GM18873 (cell line): ENCODE measurements at regions not wholly inside any gene's neighbourhood (a gene's known extent, or its start where the extent isn't known, plus 50 kb on each side); places are given as distances from the start of the nearest gene placed in this dataset.
"Not testable (repeated sequence)": the region's sequence is repeated elsewhere in the genome, so short reads cannot be mapped to it uniquely, and the experiment has no call there.

Experiments
- ATAC-seq: cut with Tn5 transposase; IDR thresholded peaks from one replicate; pipeline ENCODE4 v1.9.1; 2021; ENCODE audit warnings: mild to moderate bottlenecking, moderate library complexity, moderate number of reproducible peaks; ENCODE audit not compliant: unreplicated experiment, low FRiP score

DNA sequence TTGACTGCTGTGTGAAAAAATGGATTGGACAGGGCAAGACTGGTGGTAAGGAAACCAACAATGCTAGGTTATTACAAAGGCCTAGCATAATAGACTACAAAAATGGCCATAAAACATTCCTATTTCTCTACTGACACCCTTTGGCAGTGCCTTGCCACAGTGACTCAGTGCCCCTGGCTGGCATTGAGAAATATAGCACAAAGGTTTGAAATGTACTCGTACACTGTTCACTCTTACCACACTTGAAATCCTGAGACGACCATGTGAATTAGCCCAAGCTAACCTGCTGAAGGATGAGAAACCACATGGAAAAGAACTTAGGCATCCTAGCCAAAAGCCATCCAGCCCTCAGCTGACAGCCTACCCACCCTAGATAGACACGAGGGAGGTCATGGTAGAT lies 149.8 kb upstream of the PALMD start:
- no peak for ATAC-seq

DNA sequence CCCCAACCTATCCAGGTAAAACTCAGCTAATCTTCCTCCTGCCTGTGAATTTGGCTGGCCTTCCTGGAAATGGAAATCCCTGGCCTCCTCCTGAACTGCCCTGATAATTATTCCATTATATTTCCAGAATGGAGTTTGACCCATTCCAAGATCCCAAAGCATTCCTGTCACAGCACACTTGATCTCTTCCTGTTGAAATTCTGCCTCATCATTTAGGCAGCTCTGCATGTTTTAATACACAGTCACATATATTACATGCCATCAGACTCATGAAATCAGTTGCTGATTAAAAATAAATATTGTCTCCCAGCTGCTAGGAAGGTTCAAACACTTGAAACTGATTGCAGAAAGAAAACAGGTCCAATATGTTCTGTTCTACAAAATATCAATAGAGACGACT lies 148.2 kb upstream of the PALMD start:
- ATAC-seq = no peak

DNA sequence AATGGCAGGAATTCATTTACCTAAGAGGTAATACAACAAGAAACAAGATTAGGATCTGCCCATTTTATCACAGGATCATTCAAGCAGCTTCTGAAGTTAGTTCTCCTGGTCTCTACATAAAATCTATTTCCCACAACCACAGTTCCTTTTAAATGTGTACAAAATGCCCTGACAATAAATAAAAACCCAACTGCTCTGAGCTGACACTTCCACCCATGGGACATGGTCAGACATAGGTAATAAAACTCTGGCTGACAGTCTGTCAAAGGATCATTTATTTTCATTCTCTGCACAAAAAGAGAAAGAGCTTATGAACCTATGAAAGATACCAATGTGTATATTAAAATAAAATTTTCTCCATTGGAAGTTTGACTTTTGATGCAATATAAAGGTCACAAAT lies 145.4 kb upstream of the PALMD start:
- no peak for ATAC-seq

DNA sequence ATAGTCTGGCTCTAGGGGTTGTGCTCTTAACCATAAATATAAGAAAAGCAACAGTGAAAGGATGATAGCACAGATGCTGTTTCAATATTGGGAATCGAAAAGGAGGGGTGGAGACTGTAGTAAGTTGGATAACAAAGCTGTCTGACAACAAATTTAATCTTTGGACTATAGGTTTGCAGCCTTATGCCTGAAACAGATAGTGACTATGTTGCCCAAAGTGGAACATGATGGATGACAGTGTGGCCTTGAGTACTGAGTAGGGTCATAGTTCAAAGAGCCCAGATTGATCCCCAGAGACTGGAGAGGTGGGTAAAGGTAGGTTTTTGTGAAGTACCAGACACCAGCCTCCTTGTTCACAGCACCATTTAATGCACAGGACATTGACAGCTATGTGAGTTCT lies 144.0 kb upstream of the PALMD start:
- no peak for ATAC-seq

DNA sequence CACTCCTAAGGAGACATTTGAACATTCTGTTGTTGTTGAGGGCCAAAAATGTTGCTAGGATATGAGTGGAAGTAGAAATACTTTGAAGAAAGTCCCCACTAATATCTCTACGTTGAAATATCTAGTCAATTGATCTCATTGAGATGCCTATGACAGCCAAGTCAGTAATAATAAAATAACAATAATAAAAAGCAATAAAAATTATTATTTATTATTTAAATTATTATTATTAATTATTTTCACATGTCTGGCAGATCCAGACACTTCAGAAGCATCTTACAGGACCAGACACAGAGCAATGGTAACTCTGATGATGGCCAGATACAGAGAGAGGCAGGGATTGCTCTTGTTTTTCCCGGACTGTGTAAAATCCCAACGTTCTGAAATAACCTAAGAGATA lies 143.5 kb upstream of the PALMD start:
- ATAC-seq = no peak

DNA sequence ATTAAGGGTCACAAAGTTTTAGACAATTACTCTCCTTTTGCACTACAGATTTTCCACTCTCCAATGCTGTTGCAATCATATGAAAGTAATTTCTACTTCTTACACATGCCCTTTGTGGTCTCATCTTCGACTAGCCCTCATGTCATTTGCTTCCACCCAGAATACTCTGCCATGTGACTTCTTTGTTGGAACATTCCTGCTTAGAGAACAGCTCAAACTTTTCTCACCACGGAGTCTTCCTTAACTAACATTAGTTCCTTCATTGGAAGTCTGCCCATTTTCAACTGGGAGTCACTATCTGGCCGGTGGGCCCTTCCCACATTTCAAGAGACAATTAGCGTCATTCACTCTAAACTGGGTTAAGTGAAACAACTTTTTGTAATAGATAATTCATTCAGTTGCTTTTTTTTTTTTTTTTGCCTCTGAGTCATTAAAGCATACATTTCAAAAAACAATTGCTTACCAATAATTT lies 142.6 kb upstream of the PALMD start:
- ATAC-seq = no peak

DNA sequence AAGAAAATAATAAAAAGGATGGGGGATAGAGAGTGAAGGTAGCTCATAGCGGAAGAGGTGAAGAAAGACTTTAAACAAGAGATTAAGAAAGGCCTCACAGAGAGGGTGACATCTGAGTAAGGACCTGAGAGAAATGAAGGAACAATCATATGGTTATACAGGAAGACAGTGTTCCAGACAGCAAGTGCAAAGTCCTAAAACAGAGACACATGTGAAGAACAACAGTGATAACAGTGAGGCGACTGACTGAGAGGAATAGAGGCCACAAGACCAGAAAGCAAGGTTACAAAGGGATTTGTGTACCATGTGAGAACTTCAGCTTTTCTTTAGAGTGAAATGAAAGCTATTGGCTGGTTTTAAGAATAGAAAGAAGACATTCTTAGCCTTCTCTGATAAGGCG lies 141.6 kb upstream of the PALMD start:
- no peak for ATAC-seq

DNA sequence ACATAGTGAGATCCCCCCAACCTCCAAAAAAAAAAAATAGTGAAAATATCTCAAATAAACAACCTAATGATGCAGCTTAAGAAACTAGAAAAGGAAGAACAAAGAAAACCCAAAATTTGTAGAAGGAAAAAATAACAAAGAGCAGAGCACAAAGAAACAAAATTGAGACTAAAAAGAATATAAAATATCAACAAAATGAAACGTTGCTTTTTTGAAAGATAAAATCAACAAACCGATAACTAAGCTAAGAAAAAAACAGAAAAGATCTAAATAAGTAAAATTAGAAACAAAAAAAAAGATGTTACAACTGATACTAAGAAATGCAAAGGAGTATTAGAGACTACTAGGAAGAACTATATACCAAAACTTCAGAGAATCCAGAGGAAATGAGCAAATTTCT lies 139.3 kb upstream of the PALMD start:
- ATAC-seq = no peak

DNA sequence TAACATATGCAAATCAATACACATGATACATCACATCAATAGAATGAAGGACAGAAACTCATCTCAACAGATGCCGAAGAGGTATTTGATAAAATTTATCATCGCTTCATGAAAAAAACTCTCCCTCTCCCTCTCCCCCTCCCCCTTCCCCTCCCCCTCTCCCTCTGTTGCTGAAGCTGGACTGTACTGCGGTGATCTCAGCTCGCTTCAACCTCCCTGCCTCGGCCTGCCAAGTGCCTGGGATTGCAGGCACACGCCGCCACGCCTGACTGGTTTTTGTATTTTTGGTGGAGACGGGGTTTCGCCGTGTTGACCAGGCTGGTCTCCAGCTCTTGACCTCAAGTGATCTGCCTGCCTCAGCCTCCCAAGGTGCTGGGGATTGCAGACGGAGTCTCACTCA lies 138.5 kb upstream of the PALMD start:
- ATAC-seq = not testable (repeated sequence)

DNA sequence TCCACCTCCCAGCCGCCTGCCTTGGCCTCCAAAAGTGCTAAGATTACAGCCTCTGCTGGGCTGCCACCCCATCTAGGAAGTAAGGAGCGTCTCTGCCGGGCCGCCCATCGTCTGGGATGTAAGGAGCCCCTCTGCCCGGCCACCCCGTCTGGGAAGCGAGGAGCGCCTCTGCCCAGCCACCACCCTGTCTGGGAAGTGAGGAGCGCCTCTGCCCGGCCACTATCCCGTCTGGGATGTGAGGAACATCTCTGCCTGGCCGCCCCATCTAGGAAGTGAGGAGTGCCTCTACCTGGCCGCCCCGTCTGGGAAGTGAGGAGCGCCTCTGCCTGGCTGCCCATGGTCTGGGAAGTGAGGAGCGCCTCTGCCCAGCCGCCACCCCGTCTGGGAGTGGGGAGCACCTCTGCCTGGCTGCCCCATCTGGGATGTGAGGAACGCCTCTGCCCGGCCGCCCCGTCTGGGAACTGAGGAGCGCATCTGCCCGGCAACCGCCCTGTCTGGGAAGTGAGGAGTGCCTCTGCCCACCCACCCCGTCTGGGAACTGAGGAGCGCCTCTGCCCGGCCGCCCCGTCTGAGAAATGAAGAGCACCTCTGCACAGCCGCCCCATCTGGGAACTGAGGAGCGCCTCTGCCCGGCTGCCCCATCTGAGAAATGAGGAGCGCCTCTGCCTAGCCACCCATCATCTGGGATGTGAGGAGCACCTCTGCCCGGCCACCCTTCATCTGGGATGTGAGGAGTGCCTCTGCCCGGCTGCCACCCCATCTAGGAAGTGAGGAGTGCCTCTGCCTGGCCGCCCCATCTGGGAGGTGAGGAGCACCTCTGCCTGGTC lies 137.8 kb upstream of the PALMD start:
- ATAC-seq = no peak

DNA sequence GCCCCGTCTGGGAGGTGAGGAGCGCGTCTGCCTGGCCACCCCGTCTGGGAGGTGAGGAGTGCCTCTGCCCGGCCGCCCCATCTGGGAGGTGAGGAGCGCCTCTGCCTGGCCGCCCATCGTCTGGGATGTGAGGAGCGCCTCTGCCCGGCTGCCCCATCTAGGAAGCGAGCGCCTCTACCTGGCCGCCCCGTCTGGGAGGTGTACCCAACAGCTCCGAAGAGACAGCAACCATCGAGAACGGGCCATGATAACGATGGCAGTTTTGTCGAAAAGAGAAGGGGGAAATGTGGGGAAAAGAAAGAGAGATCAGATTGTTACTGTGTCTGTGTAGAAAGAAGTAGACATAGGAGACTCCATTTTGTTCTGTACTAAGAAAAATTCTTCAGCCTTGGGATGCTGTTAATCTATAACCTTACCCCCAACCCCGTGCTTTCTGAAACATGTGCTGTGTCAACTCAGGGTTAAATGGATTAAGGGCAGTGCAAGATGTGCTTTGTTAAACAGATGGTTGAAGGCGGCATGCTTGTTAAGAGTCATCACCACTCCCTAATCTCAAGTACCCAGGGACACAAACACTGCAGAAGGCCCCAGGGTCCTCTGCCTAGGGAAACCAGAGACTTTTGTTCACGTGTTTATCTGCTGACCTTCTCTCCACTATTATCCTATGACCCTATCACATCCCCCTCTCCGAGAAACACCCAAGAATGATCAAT lies 137.0 kb upstream of the PALMD start:
- ATAC-seq = not testable (repeated sequence)

DNA sequence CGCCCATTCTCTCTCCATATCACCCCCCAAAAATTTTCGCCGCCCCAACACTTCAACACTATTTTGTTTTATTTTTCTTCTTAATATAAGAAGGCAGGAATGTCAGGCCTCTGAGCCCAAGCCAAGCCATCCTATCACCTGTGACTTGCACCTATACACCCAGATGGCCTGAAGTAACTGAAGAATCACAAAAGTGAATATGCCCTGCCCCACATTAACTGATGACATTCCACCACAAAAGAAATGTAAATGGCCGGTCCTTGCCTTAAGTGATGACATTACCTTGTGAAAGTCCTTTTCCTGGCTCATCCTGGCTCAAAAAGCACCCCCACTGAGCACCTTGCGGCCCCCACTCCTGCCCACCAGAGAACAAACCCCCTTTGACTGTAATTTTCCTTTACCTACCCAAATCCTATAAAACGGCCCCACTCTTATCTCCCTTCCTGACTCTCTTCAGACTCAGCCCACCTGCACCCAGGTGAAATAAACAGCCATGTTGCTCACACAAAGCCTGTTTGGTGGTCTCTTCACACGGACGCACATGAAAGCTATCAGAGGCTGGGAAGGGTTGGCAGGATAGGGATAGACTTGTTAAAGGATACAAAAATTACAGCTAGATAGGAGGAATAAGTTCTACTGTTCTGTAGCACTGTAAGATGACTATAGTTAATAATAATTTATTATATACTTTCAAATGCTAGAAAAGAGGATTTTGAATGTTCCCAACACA lies 130.9 kb upstream of the PALMD start:
- not testable (repeated sequence) for ATAC-seq

DNA sequence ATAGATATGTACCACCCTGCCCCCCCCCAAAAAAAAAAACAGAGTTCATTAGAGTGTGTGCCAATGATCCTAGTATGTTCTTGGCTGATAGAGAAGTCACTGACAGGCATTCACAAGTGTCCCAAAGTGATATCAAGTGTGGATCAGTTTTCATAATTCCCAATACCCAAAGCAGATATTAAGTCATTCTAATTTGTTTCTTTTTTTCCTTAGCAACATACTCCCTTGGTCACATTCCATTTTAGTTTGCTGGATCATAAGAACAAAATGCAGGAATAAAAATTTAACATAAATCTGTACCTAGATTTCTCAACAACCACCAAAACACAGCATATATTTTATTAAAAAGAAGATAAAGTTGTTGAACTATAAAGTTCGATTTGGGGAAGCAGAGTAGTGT lies 129.8 kb upstream of the PALMD start:
- no peak for ATAC-seq

DNA sequence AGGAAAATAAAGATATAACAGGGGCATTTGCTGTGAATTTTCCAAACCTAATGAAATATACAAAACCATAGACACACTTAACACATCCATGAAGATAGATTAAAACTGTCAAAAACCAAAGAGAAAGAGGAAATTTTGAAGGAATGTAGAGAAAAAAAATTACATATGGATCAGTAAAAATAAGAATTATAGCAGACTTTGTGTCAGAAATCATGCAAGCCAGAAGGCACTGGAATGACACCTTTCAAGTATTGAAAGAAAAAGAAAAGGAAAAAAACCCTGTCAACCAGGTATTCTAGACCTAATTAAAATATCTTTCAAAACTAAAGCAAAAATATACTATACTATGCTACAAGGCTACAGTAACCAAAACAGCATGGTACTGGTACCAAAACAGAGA lies 125.8 kb upstream of the PALMD start:
- no peak for ATAC-seq

DNA sequence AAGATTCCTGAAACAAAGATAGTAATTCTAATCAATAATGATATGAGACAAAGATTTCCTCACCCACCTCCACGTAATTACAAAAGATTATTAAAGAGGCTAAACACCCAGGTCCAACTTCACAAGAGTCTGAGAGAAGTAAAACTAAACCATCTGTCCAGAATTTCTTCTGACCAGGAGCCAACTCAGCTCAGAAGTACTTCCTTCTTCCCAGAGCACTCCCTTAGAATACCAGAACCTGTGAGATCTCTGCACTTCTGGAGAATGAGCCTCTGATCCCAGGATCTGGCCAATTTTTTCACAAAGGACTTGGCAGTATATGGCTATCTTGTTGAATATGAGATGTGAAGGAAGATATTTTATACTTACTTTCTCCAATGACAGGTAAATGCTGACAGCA lies 120.6 kb upstream of the PALMD start:
- no peak for ATAC-seq

DNA sequence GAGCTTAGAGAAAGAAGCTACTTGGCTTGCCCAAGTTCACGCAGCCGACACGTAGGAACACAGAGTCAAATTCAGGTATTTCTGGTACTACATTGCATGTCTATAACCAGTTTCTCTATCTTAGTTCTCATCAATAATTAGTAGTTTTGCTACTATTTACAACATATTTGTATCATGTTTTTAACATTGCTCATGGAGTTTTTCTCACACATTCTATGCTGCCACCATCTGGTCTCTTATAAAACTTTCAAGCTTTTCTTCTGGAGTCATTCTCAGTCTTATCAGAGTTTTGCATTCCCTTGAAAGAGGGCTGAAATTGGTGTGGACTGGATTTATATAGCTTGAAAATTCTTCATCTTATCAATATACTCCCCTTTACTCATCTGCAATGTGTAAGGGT lies 118.8 kb upstream of the PALMD start:
- ATAC-seq = no peak

DNA sequence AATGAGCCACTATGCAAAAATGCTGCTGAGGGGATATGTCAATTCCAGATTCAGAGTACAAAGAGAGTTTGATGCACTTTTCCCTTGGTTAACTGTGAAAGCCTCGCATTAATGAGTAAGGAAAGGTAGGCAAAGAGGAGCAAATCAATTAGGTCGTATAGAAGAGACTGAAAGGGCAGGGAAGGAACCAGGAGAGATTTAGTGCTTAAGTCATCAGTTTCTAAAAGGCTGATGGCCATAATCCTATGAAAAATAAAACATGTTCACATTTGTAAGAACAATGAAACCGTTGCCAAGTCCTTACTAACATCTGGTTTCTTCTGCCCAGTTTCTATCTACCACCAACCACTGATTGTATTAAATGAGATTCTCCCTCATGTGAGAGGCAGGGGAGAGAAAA lies 118.4 kb upstream of the PALMD start:
- no peak for ATAC-seq

DNA sequence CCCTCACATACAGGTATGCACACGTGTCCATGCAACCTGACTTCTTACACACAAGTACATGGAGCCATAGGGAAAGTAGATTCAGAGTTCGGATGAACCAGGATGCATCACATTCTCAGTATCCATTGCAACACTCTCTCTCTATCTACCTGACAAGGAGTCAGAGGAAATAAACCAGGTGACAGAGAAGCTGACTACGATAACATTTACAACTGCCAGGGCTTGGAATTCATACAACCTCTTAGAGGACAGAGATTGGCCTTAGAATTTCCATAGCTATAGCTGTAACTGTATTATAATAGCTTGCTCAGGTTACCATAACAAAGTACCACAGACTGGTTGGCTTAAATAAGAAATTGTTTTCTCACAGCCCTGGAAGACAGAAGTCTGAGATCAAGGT lies 116.9 kb upstream of the PALMD start:
- no peak for ATAC-seq

DNA sequence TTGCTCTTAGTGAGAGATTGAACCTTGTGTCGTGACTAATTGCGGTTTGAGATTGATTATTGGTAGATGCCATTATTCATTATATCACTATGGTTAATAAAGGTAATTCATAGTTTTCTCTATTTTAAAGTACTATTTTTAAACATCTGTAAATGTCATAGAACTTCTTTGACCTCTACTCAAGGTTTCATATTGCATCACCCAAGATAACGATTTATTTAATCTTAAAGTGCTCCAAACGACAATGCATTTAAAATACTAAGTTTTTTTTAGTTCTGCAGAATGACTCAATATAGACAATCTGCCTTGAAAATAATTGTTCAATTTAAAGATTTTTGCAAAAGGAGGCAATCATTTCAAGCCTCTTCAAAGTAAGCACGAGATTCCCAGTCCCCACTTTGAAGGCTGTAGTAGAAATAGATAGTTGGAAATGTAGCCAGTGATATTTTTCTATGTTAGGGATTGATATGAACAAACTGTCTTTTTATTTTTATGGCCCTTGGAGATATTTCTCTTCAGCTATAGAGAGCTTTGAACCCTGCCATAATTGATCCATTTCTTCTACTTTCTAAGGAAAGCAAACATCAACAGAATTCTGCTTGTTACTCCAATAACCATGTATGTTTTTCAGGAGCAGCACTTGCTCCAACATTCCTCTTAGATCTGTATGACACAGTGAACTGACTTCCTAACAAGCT lies 114.2 kb upstream of the PALMD start:
- no peak for ATAC-seq

DNA sequence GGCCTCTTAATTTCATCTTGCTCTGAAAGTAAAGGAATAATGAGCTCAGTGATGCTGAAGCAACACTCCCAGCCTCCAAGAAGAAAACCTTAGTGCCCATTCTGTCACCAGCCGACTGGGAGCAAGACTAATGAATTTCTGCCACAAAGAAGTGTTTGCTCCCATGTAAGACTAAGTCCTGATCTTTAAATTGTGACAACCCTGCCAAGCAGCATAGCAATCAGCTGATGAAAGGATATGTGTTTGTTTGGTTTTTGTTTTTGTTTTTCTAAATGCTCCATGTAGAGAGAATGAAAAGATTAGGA lies 113.7 kb upstream of the PALMD start:
- ATAC-seq = no peak
